Dedifferentiated amniotic fluid mesenchymal stem cell (primary cell): ENCODE measurements at regions not wholly inside any gene's neighbourhood (a gene's known extent, or its start where the extent isn't known, plus 50 kb on each side); places are given as distances from the start of the nearest gene placed in this dataset.

Experiments
- DNase-seq: peaks from one replicate; pipeline ENCODE4 v3.0.0-alpha.2; 2016; ENCODE audit errors: extremely low spot score

DNA sequence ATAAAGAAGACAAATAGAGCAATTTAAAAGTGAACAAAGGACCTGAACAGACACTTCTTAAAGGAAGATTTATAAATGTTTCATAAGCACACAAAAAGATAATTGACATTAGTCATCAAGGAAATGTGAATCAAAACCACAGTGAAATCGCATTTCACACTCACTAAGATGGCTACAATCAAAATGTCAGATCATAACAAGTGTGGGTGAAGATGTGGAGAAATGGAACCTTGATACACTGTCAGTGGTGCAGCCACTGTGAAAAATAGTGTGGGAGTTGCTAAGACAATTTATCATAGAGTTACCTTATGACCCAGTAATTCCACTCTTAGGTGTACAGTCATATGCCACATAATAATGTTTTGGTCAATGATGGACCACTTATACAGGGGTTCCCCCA lies 54.5 kb upstream of the HTR4 start:
- no peak for DNase-seq

DNA sequence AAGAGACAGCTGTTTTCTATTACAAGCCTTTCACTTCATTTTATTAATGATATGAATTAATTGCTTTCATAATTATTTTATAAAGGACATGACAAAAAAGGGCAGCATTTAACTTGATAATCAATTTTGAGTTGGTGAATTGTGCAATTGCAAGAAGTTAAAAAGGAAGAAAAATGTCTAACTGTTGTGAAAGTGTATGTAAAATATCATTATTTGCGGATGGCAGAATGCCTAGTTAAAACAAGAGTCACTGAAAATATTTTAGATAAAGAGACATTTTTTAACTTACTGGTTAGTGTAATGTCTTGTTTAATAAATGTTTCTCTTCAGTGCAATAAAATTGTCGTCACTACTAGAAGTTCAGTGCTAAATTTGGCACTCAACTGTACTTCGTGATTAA lies 57.6 kb upstream of the HTR4 start:
- DNase-seq, result no peak

DNA sequence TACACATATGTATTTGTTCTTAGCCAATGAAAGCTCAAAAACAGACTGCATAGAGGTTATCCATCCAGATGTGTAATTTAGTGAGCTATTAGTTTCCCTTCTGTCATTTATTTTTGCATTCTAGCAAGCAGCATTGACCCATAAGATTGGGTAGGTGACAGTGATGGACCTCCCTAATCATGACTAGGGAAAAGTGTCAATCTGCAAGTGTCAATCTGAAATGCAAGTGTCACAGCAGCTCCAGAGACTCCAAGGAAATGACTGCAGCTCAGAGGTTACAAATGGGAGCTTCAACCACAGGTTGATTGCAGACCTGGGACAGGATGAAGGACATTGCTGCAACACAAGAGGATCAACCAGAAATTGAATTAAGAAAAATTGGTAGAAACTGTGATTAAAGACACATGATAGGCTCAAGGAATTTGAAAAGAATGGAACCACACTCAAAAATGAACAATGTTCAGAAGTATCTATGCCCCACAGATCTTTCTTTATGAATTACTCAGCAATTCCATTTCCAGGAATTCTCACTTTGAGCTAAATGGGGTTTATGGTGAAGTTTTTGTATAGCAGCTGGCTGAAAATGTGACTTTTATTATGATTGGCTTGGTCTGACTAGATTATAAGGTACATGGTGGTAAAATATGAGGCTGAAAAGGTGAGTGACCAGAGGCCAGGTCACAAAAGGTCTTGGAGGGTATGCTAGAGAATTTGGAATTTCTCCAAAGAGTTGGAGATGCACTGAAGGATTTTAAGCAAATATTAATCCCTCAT lies 59.6 kb upstream of the HTR4 start:
- no peak for DNase-seq

DNA sequence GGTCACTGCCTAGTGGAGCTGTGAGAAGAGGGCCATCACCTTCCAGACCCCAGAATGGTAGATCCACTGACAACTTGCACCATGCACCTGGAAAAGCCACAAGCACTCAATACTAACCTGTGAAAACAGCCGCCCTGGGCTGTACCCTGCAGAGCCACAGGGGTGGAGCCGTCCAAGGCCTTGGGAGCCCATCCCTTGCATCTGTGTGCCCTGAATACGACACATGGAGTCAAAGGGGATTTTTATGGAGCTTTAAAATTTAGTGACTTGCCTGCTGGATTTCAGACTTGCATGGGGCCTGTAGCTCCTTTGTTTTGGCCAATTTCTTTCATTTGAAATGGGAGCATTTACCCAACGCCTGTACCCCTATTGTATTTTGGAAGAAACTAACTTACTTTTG lies 62.4 kb upstream of the HTR4 start:
- no peak for DNase-seq

DNA sequence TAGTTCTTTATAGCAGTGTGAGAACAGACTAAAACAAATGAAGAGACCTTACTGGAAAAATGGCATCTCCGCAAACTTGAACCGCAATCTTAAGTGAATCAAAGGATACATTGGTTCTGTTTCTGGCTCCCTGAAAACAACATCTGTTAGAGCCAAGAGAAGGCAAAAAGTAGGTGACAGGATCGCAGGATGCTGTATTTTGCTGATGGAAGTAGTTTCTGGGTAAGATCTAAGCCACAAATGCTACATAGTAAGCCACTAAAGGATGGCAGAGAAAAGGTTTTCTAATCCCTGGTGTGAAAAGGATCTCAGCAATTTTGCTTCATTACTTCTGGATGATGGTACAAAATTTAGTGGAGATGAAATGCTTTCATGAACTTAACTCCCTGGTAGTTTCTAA lies 63.3 kb upstream of the HTR4 start:
- DNase-seq, result no peak

DNA sequence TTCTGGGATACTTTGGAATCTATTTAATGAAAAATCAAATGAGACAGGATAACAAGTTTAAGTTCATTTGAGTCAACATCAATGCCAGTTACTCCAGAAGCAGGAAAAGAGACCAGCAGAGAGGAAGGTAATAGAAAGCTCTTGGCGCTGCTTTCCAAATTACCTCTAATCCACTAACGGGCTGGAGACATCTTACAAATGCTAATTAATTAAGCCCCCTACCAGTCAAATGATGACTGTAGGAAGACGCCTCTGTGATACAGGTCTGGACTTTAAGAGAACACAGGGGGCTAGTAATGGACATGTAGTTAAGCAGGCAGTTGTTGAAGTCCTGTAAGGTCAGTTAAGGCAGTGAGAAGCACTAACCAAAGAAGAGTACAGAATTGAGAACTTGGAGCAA lies 65.3 kb upstream of the HTR4 start:
- no peak for DNase-seq

DNA sequence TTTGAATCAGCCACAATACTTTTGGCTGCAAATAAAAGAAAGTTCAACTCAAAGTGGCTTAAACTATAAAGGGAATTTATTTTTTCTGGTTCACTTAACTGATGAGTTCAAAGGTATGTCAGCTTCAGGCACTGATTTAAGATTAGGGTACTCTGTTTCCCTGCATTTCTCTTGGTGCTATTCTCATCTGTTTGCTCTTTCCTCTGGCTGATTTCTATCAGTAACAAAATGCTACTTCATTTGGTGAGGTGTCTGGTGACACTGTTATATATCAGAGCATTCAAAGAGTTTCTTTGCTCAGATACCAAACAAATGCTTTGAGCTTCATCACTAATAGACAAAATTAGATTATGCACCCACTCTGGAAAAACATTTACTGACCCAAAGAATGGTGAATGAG lies 65.9 kb upstream of the HTR4 start:
- no peak for DNase-seq

DNA sequence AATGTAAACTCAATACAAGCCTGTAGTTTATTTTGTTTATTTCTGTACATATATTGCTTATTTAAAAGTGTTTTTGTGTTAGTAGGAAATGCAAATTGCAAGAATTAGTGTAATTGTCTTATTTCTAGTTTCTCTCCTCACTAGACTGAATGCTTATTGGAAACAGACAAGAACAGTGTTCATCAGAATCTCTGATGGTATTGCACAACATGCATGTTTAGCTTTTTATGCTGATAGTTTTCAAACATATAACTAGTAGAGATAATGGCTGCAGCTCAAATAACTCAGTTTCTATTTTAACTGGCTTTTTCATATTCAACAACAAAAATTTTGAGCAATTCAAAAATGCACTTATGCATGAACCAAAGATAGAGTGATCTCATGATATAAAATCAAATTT lies 68.8 kb upstream of the HTR4 start:
- DNase-seq, result no peak

DNA sequence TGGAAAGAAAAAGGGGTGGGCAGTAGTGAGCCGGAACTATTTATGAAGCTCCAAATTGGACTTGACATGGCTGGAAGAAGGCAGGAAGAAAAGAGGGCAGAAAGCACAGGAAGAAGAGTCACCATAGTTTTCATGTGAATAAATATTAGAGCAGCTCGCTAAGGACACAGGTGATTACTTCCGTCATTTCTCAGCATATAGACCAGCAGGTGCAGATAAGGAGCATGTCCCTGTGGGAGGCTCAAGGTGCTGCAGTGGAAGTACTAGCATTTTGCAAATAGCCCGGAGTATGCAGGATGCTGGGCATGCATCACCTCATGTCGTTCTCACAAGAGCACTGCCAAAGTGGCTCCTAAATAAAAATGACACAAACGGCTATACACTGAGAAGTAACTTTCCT lies 71.3 kb upstream of the HTR4 start:
- no peak for DNase-seq

DNA sequence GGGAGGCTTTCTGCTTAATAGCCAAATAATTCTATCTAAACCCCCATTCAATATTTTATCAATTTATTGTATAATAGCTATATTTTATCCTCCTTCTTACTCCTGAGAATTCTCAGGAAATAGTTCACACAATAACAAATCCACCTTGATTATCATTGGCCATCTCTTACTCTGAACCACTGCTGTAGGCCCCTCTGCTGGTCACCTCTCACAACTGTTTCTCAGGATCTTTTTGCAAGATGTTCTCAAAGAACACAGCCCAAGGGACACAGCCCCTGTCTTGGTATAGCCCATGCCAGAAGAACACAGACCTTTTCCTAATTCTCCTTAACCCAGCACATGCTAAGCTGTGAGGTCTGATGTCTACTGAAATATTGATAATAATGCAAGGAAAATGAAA lies 74.9 kb upstream of the HTR4 start:
- no peak for DNase-seq

DNA sequence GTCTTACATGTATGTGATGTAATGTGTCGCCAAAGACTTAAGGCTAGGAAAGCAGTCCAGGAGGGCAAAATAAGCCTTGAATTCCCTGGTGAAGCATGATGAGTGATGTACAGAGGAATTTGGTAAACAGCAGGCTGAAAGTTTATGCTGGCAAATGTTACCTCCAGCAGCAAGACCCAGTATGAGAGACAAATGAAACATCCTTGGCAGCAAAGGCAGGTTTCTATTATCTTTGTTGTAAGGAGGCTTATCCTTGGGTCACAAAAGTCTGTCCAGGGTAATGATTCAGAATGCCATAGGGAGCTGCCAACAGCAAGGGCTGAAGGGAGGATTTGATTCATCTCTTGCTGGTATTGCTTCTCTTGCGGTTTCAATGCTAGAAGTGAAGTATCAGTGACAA lies 75.9 kb upstream of the HTR4 start:
- DNase-seq, result peak; percentile 39

DNA sequence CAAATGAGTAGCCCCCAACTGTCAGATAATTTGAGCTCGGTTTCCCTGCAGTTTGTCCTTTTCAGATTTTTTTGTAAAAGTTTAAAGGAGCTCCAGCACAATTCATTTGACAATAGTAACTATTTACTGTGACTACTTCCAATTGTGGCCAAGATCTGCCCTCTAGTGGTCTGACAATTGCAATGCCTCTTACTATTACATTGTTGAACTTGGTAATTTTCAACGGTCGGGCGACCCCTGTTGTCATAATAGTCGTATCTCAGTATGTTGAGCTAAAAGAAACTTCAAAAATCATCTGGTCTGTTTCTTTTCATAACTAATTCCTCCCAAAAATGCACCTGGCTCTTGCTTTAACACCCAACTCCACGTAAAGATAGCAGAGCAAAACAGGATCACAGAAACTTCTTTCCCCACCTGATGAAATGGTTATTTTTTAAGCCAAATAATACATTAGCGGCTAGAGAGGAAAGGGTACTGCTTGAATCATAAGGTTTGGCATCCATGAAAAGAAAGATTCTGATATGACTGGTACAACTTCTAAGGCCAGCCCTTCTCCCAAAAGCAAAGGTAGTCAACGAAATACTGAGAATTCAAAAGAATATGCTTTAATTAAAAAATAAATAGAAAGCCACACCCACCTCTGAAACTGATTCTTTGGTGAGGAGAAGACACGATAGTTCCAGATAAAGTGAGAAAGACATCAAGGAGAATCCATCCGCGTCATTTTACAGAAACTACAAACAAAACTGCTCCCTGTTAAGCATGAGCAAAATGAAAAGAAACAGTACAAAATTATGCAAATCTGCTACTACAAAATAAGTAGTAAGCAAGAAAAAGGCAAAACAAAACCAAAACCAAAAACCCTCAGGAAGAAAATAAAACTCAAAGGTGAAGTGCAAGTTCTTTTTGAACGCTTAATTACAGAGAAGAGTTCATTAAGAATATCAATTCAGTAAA lies 76.9 kb upstream of the HTR4 start:
- DNase-seq, result peak; percentile 89

DNA sequence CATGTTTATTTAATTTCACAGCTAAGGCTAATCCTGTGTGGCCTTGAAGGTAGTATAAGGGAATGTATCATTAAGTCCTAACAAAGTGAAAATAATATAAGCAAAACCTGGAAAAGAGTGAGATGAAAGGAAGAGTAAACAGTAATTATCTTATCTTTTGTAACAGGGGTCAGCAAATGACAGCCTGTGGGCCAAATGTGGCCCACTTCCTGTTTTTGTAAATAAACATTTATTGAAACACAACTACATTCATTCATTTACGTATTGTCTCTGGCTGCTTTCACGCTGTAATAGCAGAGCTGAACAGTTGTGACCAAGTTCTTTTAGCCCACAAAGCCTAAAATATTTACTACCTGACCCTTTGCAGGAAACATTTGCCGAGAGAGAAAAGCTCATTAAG lies 78.4 kb upstream of the HTR4 start:
- no peak for DNase-seq

DNA sequence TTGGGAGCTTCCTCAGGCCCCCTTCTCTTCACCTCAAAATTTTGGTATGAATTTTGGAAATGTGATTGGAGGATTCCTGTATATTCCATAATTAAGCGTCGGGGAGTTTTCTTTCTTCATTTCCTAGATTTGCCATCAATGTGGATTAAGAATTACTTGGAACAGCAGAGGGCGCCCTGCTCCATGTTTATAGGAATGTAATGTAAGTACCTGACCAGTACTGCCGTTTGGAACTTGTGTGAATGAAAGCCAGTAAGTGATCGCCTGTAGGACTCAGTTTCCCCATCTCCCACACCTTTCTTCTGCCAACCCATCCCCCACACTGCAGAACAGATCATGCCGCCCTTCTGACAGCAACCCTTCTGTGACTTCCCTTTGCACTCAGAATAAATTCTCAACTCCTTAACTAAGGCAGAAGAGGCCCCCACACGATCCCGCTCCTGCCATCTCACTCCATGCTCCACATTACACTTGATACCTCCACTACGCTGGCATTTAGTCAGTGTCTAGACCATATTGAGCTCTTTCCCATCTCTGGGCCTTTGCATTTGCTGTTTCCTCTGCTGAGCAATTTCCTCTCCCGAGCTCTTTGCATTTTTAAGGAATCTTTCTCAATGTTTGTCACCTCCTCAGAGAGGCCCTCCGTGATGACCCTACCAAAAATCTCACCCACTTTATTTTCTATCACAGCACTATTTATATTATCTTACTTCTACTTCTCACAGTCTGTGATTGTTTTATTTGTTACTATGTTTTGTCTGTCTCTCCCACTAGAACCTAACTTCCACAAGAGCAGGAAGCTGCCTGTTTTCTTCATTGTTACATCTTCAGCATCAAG lies 79.5 kb upstream of the HTR4 start:
- DNase-seq, result peak; percentile 84

DNA sequence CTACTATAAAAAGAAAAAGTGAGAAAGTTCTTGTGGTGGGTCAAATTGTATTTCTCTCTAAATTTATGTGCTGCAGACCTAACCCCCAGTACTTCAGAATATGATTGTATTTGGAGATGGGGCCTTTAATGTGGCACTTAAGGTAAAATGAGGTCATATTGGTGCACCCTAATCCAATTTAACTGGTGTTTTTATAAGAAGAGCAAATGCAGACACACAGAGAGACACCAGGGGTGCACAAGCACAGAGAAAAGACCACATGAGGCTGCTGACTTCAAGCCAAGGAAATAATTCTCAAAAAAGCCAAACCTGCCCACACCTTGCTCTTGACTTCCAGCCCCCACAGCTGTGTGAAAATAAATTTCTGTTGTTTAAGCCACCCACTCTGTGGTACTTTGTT lies 80.2 kb upstream of the HTR4 start:
- no peak for DNase-seq

DNA sequence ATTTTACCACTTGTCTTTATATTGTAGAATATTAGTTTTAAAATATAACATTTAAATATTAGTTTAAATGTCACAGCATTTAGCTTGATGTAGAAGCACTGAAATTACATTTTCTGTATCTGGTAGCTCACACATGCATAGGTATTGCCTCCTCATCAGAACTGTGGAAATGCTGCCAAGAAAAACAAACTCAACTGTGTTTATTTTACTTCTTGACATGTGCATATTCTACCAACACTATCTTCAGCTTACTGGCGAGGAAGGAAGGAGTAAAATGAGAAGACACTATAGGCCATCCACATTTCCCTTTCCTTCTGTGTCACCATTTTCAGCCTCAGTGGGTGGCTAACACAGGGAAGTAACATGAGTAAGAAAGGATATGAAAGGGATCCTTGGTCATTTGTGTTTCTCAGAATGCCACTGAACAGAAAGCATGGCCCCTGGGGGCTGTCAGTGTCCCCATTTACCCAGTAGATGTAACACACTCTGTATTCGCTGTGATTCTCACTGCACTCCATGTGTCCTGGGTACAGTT lies 81.0 kb upstream of the HTR4 start:
- DNase-seq, result no peak

DNA sequence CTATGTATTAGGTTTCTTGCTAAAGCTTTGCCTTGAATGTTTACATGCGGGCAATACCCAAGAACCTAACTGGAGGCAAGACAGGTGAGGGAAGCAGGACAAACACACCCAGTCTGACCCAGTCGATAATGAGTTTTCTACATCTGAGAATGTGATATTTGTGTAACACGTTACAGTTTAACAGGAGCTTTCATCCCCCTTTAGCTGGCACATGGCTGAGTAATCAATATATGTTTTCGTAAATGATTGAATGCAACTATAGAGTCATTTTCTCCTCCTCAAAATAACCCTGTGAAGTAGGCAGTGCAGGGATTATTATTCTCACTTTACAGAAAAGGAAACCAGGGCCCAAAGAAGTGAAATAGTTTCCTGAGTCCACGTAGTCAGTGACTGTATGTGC lies 84.7 kb upstream of the HTR4 start:
- DNase-seq, result no peak

DNA sequence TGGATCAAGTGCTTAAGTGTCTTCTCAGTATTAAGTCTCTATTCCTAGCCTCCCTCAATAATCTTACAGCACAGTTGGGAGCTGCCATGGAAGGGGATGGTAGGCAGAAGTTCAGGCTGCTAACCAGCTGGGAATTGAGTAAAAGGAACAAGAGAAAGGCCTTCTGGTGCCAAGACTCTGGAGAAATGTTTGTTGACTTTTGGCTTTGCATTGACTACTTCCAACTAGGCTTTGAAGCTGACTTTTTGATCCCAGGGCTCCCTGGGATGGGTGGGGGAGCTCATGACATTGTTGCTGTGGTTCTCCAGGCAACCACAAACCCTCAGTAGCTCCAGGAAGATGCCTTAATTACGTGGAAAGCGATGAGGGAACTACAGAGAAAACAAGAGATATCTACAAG lies 85.2 kb upstream of the HTR4 start:
- no peak for DNase-seq

DNA sequence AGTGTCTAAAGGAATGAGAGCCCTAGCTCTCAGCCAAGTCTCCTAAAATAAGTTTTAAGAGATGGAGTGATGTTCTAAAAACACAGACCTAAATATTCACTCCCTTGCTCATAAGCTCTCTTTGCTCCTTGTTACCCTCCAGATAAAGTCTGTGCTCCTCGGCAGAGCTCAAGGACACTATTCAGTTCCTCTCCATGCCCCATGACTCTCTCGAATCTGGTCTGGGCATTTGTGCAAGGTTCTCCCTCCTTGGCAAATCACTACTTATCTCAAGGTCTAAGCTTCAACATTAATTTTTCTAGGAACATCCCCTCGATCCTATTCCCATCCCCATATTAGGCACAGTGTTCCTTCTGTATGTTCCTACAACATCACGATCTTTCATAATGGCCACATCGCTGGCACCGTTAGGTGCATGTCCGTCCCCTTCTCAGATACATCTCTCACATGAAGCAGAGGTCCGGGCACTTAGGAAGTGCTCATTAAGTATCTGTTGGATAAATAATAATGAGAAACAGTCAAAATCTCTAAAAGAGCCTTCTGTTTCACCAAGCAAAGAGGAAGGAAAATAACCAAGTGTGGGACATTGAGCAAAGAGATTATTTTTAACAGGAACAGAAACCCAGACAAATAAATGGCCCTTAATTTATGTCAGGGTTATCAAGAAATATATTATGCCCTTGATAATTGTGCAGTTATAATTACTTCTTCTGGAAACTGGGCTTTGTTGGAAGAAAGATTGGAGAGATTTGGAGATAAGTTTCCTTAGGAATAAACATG lies 85.9 kb upstream of the HTR4 start:
- DNase-seq, result no peak

DNA sequence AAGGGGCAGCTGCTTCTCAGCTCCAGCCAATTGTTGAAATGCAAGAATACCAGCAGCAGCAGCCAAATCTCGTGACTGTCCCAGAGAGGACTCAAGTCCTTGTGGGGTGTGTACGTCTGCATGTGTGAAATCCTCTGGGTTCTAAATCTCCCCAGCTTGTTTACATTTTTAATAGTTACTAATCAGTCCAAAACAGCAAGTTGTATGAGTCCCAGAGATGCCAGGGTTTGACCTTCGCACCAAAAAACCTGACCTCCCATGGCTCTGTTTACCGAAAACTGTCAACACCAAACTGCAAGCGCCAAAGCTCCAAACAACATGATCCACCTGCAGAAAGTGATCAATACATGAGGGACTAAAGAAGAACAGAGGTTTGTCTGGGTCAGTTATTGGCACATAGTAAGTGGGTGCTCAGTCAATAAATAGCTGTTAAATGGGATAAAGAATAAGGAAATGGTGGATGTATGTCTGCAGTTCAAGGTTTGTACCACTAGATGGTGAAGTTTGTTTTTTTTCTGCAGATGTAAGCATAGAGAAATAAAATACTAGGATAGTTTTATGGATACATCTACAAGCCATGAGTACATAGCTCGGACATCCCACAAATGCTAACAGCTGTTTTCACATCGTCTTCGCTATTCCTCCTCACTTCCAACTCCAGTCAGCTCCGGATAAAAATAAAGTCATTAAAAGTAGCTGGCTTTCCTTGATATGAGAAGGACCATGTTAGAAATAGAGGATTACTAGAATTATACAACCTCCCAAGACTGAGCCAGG lies 85.3 kb upstream of the ADRB2 start:
- DNase-seq, result peak; percentile 73
